GM04503 (cell line): ENCODE measurements at regions not wholly inside any gene's neighbourhood (a gene's known extent, or its start where the extent isn't known, plus 50 kb on each side); places are given as distances from the start of the nearest gene placed in this dataset.
"Not testable (repeated sequence)": the region's sequence is repeated elsewhere in the genome, so short reads cannot be mapped to it uniquely, and the experiment has no call there.

Experiments used
- DNase-seq: peaks from one replicate; pipeline ENCODE4 v3.0.0-alpha.2; 2012; ENCODE audit warnings: low read depth

DNA sequence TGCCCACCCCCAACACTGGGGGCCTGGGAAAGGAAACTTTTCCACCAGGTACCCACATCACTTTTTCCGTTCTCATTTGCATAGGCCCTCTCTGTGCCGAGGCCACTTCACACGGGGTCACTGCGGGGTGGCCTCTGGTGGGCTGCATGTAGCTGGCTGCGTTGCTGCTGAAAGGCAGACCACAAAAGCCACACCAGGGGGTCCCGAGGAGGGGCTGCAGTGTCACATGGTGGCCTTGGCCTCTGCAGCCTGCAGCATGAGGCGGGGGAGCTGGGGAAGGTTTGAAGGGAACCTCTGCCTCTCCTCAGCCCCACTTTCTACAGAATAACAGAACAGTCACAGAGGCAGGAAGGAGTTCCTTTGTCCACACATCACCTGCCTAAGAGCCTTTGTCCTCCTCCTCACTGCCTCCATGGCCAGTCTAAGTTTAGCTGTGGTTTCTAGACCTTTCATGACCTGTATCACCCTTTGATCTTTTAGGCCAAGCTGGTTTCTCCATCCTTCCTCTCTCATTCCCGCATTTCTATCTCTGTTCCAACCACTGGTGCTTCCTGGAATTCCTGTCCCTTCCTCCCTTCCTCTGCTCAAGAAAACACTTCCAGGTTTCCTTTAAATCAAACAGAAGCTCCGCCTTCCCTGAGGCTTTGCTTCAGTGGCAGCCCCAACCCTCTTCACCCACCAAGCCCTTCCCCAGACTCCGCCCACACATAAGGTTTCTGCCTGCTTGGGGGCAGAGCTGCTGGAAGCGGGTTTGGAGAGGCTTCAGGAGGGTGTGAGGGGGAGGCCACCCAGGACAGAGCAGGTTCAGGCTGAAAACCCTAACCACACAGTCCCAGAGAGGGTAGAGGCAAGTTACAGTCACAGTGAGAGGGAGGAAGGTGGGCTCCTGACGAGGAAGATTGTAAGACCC is 150.7 kb upstream of the TLE3 start:
- DNase-seq, result no peak

GRCh38 chr15:70247281-70247680 is 149.6 kb upstream of the TLE3 start:
- DNase-seq, result no peak

DNA sequence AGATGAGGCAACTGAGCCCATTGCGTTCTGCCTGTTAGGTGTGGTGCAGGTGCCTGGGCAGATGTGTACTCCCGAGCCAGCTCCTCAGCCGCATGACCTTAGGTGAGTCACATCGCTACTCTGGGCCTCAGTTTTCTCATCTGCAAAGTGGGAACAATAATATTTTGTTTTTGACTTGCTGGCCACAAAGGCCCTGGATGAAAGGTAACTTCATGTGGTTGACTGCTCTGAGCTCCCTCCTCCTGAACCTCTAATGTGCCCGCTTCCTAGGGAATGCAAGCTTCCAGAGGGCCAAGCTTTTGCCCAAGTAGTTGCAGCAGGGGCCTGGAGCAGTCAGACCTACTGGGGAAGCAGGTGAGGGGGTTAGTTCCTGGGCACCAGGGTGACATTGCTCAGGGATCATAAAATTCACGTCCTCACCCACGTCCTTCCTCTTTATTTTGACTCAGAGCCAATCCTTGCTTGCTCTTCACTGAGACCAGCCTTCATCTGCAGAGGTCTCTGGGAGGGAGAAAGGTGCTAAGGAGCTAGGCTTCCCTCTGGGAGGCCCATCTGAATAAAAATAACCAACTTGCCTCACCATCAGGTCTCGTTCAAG is 149.0 kb upstream of the TLE3 start:
- DNase-seq, result no peak

- no peak for DNase-seq
Measured at GRCh38 chr15:70245932-70246622, 148.4 kb upstream of the TLE3 start.

DNA sequence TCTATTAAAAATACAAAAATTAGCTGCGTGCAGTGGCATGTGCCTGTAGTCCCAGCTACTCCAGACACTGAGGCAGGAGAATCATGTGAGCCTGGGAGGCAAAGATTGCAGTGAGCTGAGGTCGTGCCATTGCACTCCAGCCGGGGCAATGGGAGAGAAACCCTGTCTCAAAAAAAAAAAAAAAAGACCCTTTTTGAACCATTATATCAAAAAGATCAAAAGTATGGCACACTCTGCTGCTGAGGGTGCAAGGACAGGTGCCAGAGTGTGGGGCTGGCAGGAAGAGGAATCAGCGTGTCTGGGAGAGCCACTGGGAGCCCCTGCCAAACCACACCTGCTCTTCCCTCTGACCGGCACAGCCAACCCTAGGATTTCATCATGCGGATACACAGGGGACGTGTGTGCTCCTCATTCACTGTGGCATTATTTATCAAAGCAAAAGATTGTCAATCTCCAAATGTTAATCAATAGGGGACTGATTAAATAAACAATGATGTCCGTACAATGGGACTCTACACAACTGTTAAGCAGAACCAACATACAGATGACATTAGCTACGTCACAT is 147.3 kb upstream of the TLE3 start:
- no peak for DNase-seq

GRCh38 chr15:70243686-70244540 is 146.2 kb upstream of the TLE3 start:
- DNase-seq, result no peak

- DNase-seq, result no peak
Measured at GRCh38 chr15:70242951-70243685, 145.4 kb upstream of the TLE3 start.

GRCh38 chr15:70241561-70242320 is 144.0 kb upstream of the TLE3 start:
- no peak for DNase-seq

DNA sequence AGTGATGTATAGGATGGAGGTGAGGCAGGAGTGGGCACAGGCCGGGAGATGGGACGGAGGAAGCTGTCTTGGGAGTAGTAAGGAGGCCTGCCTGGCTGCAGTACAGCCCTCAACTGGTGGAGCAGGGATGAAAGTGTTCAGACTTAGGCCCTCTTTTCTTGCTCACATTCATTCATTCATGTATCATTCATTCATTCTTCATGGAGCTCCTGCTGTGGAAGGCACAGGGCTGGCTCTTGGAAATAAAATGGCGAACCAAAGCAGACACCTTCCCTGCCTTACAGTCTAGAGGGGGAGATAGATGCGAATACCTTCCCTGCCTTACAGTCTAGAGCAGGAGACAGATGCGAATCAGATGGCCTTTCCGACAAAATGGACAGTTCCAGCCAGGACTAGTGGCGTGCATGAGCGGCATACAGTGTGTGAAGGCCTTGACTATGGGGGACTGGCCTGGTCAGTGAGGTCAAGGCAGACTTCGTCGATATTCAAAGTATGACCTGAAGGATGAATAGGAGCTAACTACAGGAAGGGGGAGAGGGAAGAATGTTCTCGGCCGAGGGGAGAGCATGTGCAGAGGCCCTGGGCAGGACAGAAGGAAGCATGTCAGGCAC is 143.2 kb upstream of the TLE3 start:
- DNase-seq, result no peak

DNA sequence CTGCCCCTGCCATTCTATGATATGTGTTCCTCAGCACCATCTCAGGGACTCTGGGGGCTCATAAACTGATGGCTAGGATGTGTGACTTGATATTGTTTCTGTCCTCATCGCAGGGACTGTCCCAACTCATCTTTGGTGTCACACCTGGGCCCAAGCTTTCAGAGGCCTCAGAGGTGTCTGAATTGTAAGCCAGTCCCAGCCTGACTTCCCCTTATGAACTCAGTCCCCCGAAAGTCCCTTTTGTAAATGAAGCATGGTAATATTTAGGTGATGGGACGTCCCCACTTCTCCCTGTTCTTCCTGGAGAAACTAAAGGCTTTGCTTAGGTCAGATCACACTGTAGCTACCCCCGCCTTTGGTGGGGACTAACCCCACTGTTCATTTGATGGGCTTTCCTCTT is 142.4 kb upstream of the TLE3 start:
- DNase-seq, result no peak

GRCh38 chr15:70238917-70239316 is 141.2 kb upstream of the TLE3 start:
- DNase-seq, result no peak

GRCh38 chr15:70237626-70238025 is 139.9 kb upstream of the TLE3 start:
- DNase-seq, result no peak

- peak; percentile 81 for DNase-seq
Measured at GRCh38 chr15:70236341-70237086, 138.8 kb upstream of the TLE3 start.

GRCh38 chr15:70235347-70235746 is 137.6 kb upstream of the TLE3 start:
- peak; percentile 23 for DNase-seq

DNA sequence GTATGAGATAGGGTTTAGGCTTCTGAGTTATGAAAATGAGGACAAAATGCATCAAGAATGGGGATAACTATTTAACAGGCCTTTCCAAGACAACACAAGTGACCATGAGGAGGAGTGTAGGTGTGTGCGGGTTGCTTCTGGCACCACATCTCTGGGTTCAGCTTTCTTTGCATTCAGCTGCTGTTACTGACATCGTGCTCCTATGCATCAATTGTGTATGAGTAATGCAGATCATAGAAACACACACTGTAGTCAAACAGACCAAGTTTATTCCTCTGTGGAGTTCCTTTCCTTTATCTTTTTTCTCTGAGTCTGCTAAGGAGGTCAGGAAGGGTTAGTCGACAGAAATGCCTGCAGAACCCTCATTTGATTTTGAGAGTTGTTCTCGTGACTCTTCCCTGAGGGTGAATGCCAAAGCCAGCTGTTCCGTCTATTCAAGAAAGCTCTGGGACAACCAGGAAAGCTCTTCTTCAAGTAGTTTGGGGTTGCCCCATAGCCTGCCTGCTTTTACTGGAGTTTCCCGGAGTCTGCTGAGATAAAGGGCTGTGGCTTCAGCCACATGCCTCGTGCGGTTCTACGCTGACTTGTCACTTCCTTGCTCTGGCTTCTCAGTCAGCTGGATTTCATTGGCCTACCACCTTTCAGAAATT is 136.7 kb upstream of the TLE3 start:
- DNase-seq, result peak; percentile 75

- no peak for DNase-seq
Measured at GRCh38 chr15:70231484-70231883, 133.8 kb upstream of the TLE3 start.

DNA sequence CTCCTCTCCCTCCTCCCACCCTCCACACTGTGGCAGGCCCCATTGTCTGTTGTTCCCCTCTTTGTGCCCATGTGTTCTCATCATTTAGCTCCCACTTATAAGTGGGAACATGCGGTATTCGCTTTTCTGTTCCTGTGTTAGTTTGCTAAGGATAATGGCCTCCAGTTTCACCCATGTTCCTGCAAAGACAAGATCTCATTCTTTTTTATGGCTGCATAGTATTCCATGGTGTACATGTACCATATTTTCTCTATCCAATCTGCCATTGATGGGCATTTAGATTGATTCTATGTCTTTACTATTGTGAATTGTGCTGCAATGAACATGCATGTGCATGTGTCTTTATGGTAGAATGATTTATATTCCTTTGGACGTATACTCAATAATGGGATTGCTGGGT is 130.2 kb upstream of the TLE3 start:
- DNase-seq, result not testable (repeated sequence)

- DNase-seq, result no peak
Measured at GRCh38 chr15:70227147-70227546, 129.4 kb upstream of the TLE3 start.
